Glutamatergic neuron (in vitro differentiated cells): ENCODE measurements at regions not wholly inside any gene's neighbourhood (a gene's known extent, or its start where the extent isn't known, plus 50 kb on each side); places are given as distances from the start of the nearest gene placed in this dataset.

Source experiments
- DNase-seq: peaks from one replicate; pipeline ENCODE4 v3.0.0; 2022
- H3K27ac Mint-ChIP-seq: one replicate; pipeline ENCODE4 v1.8.0; 2020; ENCODE audit warnings: mild to moderate bottlenecking, mixed read lengths, inconsistent platforms; ENCODE audit not compliant: unreplicated experiment
- H3K27me3 Mint-ChIP-seq: one replicate; pipeline ENCODE4 v1.8.0; 2020; ENCODE audit warnings: mild to moderate bottlenecking, moderate library complexity, mixed read lengths, inconsistent platforms; ENCODE audit not compliant: unreplicated experiment
- H3K36me3 Mint-ChIP-seq: one replicate; pipeline ENCODE4 v1.8.0; 2020; ENCODE audit warnings: mild to moderate bottlenecking, mixed read lengths, inconsistent platforms; ENCODE audit not compliant: unreplicated experiment
- H3K4me1 Mint-ChIP-seq: one replicate; pipeline ENCODE4 v1.8.0; 2020; ENCODE audit warnings: mild to moderate bottlenecking, low read depth, mixed read lengths, inconsistent platforms; ENCODE audit not compliant: unreplicated experiment
- H3K4me3 Mint-ChIP-seq: one replicate; pipeline ENCODE4 v1.8.0; 2020; ENCODE audit warnings: mild to moderate bottlenecking, mixed read lengths, inconsistent platforms; ENCODE audit not compliant: unreplicated experiment
- H3K9me3 Mint-ChIP-seq: one replicate; pipeline ENCODE4 v1.8.0; 2020; ENCODE audit warnings: mild to moderate bottlenecking, moderate library complexity, mixed read lengths, inconsistent platforms; ENCODE audit not compliant: unreplicated experiment
- TF ChIP-seq, protein P1 (sequence below): fragments of 200-600 bp; sonication (generic); IDR thresholded peaks from one replicate; pipeline ENCODE4 v1.5.0; 2021; ENCODE audit not compliant: partially characterized antibody, unreplicated experiment

- Mint-ChIP-seq H3K9me3 (no peaks in the 10 kb centered on the region), H3K27ac (no peak overlapping the region), H3K27me3 (peaks cover 6% of the 10 kb centered on the region), H3K4me3 (no peak overlapping the region), H3K4me1 (no peaks in the 10 kb centered on the region), H3K36me3 (no peaks in the 10 kb centered on the region)
- DNase-seq, result no peak
- TF ChIP-seq, protein P1, sequence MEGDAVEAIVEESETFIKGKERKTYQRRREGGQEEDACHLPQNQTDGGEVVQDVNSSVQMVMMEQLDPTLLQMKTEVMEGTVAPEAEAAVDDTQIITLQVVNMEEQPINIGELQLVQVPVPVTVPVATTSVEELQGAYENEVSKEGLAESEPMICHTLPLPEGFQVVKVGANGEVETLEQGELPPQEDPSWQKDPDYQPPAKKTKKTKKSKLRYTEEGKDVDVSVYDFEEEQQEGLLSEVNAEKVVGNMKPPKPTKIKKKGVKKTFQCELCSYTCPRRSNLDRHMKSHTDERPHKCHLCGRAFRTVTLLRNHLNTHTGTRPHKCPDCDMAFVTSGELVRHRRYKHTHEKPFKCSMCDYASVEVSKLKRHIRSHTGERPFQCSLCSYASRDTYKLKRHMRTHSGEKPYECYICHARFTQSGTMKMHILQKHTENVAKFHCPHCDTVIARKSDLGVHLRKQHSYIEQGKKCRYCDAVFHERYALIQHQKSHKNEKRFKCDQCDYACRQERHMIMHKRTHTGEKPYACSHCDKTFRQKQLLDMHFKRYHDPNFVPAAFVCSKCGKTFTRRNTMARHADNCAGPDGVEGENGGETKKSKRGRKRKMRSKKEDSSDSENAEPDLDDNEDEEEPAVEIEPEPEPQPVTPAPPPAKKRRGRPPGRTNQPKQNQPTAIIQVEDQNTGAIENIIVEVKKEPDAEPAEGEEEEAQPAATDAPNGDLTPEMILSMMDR, result no peak
Measured at GRCh38 chr2:238574490-238575271, 148.0 kb downstream of the ASB1 start.

DNA sequence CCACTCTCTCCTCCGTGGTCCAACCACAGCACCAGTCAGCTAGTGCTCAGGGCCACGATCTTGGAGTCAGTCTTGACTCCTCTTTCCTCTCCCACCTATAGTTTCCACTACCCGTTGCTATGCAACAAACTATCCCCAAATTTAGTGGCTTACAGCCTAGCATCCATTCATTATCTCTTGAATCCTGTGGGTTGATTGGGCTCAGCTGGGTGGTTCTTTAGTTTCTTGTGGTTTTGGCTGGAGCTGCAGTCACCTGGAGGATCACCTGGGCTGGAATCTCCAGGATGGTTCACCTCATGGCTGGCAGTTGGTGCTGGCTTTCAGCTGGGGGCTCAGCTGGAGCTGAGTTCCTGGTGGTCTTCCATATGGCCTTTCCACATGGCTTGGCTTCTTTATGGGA lies 149.9 kb downstream of the ASB1 start:
- TF ChIP-seq, protein P1, result no peak
- Mint-ChIP-seq H3K27ac (no peak overlapping the region), H3K9me3 (no peaks in the 10 kb centered on the region), H3K4me1 (no peaks in the 10 kb centered on the region), H3K36me3 (no peaks in the 10 kb centered on the region), H3K4me3 (no peak overlapping the region), H3K27me3 (peaks cover 6% of the 10 kb centered on the region)
- DNase-seq, result no peak

- Mint-ChIP-seq H3K27me3 (peaks cover 6% of the 10 kb centered on the region), H3K36me3 (no peaks in the 10 kb centered on the region), H3K4me1 (no peaks in the 10 kb centered on the region), H3K4me3 (no peak overlapping the region), H3K9me3 (no peaks in the 10 kb centered on the region), H3K27ac (no peak overlapping the region)
- no peak for DNase-seq
- TF ChIP-seq, protein P1, result no peak
Measured at GRCh38 chr2:238578256-238578655, 151.5 kb downstream of the ASB1 start.

DNA sequence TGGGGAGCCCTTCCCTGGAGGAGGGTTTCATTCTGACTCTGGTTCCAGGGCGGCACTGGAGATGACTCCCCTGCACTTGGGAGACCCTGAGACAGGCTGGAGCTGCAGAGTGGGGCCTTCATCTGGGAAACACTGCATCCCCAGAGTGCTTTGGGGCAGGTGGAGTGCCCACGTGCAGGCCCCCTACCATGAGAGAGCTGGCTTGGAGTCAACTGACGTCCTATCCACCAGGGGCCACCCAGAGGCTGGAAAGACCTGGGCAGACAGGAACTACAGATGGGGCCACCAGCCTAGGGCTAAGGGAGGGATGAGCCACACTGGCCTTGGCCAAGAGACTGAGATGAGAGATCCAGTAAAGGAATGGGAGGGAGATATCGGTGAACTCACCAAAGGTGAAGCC lies 153.8 kb downstream of the ASB1 start:
- Mint-ChIP-seq H3K27ac (no peak overlapping the region), H3K27me3 (no peaks in the 10 kb centered on the region), H3K4me1 (no peaks in the 10 kb centered on the region), H3K9me3 (no peaks in the 10 kb centered on the region), H3K36me3 (no peaks in the 10 kb centered on the region), H3K4me3 (no peak overlapping the region)
- TF ChIP-seq, protein P1, result no peak
- no peak for DNase-seq

DNA sequence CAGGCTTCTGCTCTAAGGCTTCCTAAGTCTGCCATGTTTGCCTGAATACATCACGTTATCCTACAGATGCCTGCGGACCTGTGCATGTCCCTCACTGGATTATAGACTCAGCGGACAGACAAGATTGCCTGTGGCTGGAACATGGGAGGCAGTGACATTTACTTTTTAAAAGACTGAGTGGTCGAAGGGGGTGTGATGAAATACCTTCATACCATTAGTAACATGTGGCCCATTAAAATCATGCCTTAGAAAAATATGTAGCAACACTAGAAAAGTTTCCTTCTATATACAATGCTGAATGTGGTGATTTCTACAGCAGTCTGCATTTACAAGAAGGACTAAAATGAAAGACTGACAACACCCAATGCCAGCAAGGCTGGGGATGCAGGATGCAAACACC lies 154.4 kb downstream of the ASB1 start:
- H3K4me3 Mint-ChIP-seq, result no peak overlapping the region
- H3K36me3 Mint-ChIP-seq, result no peaks in the 10 kb centered on the region
- DNase-seq, result no peak
- no peaks in the 10 kb centered on the region for H3K27me3 Mint-ChIP-seq
- H3K27ac Mint-ChIP-seq, result no peak overlapping the region
- no peaks in the 10 kb centered on the region for H3K4me1 Mint-ChIP-seq
- no peaks in the 10 kb centered on the region for H3K9me3 Mint-ChIP-seq
- TF ChIP-seq, protein P1, result no peak
